RPMI8226 (cell line): ENCODE measurements at regions not wholly inside any gene's neighbourhood (a gene's known extent, or its start where the extent isn't known, plus 50 kb on each side); places are given as distances from the start of the nearest gene placed in this dataset.
"Not testable (repeated sequence)": the region's sequence is repeated elsewhere in the genome, so short reads cannot be mapped to it uniquely, and the experiment has no call there.

Experiments
- DNase-seq: peaks from one replicate; pipeline ENCODE4 v3.0.0-alpha.2; 2015

DNA sequence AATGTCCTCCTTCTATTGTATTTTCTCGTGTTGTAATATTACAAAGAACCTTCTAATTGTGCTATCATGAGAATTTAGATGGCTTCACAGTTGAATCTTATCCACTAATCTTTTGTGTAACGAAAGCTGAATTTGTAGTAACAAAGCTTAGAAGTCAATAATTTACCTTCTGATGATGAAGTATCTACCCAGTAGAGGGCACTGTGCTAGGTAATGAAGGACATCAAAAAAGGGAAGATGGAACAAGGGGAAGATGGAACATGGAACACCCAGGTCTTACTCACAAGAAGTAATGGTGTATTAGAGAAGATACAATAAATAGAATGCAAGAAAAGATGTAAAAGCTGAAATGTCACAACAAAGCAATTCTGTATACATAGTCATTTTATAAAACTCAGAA is 131.0 kb upstream of the CCNG1 start:
- peak; percentile 23 for DNase-seq

DNA sequence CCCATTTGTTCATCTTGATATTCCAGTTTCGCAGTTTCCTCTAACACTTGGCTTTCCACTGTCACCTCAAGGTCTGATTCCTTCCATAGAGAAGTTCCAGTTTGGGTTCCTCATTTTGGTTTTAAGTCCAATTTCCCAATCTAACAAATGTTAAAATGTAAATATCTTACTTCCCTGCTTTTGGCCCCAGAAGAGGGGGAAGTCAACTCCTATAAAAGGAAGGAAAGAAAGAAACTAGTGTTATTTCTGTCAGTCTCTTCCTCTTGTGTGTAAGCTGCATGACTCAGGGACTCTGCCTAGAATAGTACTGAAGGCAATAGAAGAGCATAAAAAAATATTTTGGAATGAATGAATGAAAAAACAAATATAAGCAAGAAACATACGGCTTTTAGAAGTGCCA is 127.5 kb upstream of the CCNG1 start:
- DNase-seq, result no peak

DNA sequence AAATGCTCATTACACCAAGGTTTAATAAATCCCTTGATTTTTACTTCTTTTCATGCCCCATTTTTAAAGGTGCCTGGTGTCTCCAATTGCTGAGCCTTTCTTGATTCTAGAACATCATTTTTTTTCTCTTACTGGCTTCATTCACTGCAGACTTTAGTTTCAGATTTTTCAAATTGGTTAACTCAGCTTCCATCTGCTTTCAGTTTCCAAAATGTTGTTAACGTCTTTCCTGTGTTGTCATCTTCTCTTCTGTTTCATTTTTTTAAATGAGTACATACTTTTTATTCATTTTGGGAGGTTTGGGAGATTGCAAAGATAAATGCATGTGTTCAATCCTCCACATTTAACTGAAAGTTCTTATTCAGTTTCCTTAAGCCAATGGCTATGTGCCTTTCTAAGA is 126.4 kb upstream of the CCNG1 start:
- DNase-seq, result no peak

DNA sequence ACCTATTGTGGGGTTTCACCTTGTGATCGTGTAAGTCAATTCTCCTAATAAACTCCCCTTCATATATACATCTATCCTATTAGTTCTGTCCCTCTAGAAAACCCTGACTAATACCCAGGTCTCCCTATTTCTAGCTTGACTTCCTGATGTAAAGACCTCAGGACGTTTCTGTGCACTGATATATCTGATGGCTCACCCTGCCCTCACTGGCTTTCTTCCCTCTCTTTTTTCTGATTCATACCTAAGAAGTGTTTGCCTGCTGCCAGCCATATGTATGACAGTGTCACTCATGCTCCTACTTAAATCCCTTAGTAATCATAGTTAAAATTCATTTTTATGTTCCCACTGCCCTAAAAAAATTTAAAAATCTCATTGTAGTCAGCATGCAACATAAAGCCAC is 124.8 kb upstream of the CCNG1 start:
- DNase-seq, result no peak

DNA sequence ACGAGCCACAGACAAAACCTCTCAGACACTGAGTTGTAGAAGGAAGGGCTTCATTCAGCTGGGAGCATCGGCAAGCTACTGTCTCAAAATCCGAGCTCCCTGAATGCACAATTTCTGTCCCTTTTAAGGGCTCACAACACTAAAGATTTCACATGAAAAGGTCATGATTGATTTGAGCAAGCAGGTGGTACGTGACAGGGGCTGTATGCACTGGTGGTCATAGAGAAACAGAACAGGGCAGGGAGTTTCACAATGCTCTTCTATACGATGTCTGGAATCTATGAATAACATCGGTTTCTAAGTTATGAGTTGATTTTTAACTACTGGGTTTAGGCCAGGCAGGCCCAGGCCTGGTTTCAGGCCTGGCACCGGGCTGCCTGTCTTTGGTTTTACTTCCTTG is 124.3 kb upstream of the CCNG1 start:
- DNase-seq, result not testable (repeated sequence)

DNA sequence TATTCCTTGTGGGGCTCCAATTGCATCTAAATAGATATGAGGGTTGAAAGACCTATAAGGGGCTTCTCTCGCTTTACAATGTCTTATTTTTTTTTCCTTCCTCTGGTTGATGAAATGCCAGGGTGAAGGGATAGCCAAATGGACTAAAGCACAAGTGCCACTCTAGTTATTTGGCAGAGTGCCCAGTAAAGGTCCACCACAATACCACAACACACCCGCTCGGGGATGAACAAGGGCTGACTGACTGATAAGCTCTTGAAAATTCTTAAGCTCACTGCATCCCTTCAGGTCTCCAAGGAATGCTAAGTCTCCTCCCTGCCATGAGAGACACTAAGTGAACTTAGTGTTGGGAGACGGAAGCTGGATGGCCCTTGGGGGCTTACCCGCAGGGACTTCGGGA is 121.0 kb upstream of the CCNG1 start:
- not testable (repeated sequence) for DNase-seq

DNA sequence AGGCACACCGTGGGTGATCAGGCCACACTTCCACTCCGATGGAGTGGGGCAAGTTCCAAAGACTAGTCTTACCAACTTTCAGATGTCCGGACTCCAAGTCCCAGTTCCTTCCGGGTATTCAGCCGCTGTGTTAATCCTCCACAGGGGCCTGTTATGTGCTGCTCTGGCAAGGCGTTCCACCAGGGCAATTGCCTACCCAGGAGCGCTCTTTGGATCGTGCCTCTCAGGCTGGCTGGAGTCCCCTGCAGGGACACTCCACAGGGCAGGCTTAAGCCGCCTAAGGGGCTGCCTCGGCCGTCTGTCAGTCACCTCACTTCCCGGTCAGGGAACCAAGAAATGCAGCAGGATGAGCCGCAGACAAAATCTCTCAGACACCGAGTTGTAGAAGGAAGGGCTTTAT is 118.7 kb upstream of the CCNG1 start:
- no peak for DNase-seq

DNA sequence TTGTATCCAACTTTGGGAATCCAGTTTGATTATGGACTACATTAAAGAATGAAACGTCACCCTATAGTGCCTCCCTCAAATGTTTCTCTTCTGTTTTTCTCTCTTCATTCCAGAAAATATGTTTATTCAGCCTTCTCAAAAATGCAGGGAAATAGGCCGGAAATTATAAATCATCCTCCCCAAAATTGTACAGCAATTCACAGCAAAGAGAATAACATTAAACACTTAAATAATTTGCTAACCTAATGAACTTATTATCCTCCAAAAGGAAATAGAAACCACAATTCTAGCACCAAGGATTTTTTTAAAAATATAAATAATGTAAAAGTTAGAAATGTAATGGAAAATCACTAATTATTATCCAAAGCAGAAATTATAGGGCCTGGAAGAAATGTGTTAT is 115.9 kb upstream of the CCNG1 start:
- no peak for DNase-seq

DNA sequence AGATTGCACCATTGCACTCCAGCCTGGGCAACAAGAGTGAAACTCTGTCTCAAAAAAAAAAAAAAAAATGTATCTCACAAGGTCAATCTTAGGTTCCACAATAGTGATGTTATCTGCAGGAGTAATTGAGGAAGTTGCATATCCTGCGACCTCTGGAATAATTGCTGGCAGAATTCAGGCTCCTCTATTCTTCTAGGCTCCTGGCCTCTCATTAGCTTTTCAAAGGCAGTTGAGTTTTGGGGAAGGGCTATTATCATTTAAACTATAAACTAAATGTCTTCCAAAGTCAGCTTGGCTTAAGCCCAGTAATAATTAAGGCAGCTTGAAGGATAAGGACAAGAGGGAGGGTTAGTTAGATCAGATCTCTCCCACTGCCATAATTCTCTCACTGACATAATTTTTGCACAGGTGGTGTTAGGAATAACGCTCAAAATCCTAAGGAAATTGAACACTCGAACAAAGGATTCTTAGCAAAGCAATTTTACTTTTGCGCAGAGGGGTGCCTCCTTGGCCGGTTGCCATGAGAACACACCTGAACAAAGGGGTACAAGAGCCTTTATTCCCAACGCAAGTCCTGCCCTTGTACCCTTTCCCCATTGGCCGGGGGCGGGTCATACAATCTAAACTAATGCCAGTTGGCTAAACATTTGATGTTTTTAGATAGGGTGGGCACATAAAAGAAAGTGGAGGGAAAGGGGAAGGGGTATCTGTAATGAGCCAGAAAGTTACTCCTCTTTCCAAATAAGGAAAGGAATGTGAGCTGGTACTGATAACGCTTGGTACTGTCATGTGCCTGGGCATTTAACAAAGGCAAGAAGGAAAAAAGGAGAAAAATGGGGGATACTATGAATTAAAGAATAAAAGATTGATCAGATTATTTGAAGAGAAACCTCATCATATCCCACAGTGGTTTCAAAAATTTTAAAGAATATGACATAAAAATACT is 106.4 kb upstream of the CCNG1 start:
- DNase-seq, result no peak

DNA sequence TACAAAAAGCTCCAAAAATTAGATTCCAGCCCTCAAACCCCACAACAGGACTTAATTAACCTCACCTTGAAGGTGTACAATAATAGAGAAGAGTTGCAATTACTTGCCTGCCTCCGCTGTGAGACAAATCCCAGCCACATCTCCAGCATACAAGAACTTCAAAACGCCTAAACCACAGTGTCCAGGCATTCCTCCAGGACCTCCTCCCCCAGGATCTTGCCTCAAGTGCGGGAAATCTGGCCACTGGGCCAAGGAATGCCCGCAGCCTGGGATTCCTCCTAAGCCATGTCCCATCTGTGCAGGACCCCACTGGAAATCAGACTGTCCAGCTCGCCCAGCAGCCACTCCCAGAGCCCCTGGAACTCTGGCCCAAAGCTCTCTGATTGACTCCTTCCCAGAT is 101.3 kb upstream of the CCNG1 start:
- not testable (repeated sequence) for DNase-seq

DNA sequence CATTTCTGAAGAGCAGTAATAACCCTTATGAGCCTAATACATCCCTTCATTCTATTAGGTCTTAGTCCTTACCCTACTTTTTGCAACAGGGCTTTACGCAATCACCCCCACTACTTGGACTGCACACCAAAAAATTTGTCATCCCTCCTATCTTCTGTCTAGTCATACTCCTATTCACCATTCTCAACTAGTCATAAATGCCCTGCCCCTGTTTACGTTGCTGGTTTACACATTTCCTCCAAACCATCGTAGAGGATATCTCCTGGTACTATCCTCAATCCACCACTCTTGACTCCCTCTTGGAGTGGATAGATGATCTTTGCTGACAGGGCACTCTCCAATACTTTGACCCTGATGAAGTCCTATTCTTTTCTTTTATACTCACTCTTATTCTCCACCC is 98.2 kb upstream of the CCNG1 start:
- no peak for DNase-seq

DNA sequence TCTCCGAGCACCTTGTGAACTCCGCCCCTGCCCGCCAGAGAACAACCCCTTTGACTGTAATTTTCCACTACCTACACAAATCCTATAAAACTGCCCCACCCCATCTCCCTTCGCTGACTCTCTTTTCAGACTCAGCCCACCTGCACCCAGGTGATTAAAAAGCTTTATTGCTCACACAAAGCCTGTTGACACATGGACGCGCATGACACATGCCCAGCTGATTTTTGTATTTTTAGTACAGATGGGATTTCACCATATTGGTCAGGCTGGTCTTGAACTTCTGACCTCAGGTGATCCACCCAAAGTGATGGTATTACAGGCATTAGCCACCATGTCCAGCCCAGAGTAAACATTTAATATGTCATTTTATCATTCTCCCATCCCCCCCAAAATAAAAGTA is 97.0 kb upstream of the CCNG1 start:
- not testable (repeated sequence) for DNase-seq

DNA sequence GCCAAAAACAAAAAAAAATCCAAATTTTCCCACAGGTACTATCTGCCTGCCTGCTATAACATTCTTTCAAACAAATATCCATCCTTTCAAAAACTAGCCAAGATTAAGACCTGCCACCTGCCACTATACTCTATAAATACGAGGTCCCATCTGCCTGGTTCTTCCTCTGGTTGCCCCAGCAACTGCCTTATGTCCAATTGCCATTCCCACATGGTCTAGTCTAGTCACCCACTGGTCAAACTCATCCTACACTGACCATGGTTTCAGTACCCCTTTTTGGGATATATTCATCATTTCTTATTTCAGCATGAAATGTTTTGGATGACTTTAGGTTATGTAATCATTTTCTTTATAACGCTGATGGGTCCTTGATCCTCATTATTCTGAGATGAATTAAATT is 95.1 kb upstream of the CCNG1 start:
- DNase-seq, result no peak

DNA sequence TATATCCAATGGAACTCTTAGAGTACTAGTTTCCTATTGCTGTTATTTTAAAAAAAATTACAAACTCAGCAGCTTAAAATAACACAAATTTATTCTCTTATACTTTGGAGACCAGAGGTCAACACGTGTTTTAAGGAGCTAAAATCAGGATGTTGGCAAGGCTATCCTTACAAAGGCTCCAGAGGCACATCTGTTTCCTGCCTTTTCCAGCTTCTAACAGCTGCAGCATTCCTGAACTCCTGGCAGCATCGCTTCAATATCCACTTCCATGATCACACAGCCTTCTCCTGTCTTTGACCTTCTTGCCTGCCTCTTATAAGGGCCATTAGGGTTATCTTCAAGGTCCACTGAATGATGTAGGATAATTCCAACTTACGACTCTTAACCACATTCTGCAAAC is 92.2 kb upstream of the CCNG1 start:
- no peak for DNase-seq

DNA sequence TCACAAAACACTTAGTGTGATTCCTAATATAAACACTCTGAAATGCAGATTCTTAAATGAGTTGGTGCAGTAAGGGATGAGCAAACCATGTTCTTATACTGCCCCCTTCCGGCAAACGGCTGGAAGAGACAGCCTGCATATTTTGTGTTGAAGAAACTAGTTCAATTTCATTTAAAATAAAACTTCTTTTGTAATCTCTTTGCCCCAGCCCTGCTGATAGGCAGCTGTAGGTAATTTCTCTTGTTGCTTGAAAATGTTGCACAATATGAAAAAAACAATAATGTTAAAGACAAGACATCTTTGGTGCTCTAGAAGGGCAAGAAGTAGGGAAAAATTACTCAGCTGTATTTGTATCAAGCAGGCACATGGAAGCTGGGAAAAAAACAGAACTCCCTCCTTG is 89.7 kb upstream of the CCNG1 start:
- peak; percentile 71 for DNase-seq

DNA sequence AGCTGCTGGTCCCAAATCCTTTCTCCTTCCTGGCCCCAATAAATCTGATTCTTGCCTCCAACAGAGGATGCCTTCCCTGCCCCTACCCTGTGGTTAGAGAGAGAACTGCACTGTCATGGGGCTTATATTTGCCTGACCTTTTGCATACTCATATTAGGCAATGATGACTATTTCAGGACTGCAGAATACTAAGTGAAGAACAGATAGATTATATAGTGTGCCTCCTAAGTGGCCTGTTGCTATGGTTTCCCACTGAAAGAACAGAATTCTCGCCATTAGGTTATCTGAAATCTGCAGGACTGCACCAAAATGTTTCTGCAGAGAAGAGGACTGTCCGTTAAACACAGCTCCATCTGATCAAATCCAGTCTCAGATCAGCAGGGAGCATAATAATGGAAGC is 87.3 kb upstream of the CCNG1 start:
- DNase-seq, result peak; percentile 10

DNA sequence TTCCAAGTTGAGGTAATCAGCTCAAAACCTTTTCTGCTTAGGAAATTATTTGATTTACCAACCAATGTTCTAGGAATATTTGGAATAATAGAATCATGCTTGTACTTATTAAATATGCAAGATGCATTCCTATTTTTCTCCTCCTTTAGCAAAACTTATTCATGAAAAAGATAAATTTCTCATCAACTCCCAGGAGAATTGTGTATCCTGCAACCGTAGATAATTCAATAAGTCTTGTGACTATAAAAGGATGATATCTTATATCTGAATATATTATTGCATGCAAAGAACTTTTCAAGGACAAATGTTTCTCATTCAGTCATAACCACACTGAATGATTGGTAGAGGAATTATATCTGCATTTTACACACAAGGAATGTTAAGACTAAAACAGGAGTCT is 84.9 kb upstream of the CCNG1 start:
- no peak for DNase-seq

DNA sequence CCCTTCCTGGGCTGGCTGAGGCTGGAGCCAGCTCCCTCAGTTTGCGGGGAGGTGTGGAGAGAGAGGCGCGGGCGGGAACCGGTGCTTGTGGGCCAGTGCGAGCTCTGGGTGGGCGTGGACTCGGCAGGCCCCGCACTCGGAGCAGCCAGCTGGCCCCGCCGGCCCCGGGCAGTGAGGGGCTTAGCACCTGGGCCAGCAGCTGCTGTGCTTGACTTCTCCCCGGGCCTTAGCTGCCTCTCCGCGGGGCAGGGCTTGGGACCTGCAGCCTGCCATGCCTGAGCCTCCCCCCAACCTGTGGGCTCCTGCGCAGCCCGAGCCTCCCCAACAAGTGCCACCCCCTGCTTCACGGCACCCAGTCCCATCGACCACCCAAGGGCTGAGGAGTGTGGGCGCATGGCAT is 81.6 kb upstream of the CCNG1 start:
- DNase-seq, result not testable (repeated sequence)

DNA sequence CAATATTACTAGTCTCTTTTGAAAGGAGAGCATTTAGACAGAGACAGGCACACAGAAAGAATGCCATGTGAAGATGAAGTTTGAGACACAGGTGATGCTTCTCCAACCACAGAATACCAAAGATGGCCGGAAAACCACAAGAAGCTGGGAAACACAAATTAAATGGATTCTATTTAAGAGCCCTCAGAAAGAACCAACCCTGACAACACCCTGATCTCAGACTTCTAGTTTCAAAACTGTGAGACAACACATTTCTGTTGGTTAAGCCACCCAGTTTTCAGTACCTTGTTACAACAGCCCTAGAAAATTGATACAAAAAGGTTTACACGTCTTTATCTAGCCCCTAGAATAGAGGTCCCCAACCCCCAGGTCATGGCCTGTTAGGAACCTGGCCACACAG is 79.8 kb upstream of the CCNG1 start:
- DNase-seq, result peak; percentile 60

DNA sequence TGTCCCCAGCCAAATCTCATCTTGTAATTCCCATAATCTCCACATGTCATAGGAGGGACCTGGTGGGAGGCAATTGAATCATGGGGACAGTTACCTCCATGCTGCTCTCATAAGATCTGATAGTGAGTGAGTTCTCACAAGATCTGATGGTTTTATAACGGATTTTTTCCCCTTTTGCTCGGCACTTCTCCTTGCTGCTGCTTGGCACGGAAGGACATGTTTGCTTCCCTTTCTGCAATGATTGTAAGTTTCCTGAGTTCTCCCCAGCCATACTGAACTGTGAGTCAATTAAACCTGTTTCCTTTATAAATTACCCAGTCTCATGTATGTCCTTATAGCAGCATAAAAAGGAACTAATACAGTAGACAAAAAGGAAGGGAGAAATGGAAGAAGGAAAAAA is 76.7 kb upstream of the CCNG1 start:
- no peak for DNase-seq

DNA sequence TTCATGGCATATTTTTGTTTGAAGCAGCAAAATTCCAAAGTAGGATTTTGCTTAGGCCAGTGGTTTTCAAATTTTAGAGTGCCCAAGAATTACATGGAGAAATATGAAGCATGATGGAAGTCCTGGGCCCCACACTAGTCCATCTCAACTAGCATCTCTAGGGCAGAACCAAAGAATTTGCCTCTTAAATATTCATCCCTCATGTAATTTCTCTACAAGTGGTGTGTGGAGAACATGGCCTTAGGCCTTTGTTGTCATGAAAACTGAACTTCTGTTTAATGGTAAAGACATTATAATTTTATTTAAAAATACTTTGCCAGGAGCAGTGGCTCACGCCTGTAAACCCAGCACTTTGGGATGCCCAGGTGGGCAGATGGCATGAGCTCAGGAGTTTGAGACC is 75.9 kb upstream of the CCNG1 start:
- DNase-seq, result no peak

DNA sequence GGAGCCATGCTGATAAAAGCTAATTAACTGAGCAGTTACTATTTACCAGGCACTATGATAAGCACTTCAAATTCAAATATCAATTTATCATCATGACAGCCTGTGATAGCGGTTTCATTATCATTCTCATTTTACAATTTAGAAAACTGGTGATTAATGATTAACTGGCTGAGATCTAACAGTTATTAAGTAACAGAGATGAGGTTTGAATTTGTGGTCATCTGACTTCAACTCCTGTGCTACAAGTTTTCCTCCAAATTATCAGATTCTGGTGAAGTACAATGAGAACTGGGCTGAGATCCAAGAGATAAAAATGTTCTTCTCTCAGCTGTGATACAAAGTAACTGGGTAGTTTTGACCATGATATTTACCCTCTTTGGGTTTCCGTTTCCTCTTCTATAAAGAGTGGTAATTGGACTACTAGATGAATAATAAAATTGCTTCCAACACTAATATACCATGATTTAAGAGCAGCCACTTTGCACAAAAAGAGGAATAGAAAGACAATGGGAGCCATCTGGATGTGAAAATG is 74.5 kb upstream of the CCNG1 start:
- peak; percentile 14 for DNase-seq

DNA sequence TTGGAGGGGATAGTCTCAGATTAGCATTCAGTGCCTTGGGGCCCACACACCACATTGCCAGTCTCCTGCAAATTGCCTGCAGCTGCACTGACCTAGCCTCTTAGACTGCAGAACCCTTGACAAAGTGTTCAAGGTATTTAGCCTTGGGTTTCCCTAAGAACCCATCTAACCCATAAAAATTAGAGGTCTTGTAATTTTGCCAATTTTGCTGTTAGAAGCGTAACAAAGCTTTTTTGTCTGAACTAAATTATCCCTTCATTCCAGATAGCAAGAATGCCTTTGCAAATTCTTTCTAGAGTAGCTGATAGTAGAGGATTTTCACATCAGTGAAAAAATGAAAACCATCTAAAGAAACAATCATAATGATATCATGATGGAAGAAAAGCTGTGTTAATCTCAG is 74.0 kb upstream of the CCNG1 start:
- no peak for DNase-seq

DNA sequence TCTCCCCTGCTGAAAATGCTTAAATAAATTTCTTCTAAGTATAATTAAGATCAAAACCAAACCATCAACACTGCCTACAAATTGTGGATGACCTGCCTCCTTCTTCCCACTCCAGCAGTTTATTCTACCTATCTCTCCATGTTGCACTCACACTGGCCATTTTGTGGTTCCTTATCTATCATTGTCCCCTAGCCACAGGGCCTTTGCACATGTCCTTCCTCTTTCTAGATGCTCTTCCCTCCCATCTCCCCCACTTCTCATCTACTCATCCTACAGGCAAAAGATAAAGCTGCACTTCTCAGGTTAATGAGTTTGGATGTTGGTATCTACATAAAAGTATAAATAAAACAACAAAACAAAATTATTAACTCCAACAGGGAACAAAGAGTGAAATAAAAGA is 70.6 kb upstream of the CCNG1 start:
- no peak for DNase-seq
